Suprapubic skin (tissue), 4 donors: ENCODE measurements at regions not wholly inside any gene's neighbourhood (a gene's known extent, or its start where the extent isn't known, plus 50 kb on each side); places are given as distances from the start of the nearest gene placed in this dataset.

Experiments used
- CTCF ChIP-seq, 2 donors: fragments of 200-600 bp in 1 of 2; fragments of 450-650 bp in 1 of 2; sonication (generic) in 1 of 2; IDR thresholded peaks; one replicate each; pipeline ENCODE4 v1.5.1; 2016 to 2019; ENCODE audit warnings: antibody characterized with exemption in 2 of 2, mild to moderate bottlenecking in 1 of 2, moderate library complexity in 1 of 2
- EP300 ChIP-seq: sonication (generic); formaldehyde crosslinking; IDR thresholded peaks from one replicate; pipeline ENCODE4 v1.6.1; 2017; ENCODE audit warnings: antibody characterized with exemption
- POLR2A ChIP-seq, 2 donors: fragments of 450-650 bp; IDR thresholded peaks; one replicate each; pipeline ENCODE4 v1.6.1; 2017; ENCODE audit warnings: antibody characterized with exemption in 2 of 2, mild to moderate bottlenecking in 2 of 2, moderate library complexity in 2 of 2
- POLR2AphosphoS5 ChIP-seq, 3 donors: sonication (generic); formaldehyde crosslinking; IDR thresholded peaks; one replicate each; pipeline ENCODE4 v1.6.1; 2017; ENCODE audit warnings: antibody characterized with exemption in 3 of 3

DNA sequence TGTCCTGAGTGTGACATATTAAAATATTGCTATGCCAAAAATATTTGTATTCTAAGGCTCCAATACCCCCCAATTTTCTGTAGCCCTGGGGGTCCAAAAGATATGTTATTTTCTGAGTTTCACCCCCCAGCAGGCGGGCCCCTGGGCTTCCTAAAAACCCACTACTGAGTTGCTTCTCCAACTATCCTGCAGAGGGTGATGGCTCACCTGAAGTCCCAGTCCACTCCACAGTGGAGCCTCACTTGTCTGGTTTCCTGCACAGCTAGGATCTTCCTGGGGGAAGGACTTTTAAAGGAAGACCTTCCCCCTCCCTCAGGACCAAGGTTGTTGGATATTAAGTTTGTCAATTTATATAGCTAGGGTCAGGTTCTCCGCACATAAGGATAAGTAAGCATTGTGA lies 1181.4 kb downstream of the ROBO2 start:
- TF ChIP-seq CTCF (IDR thresholded peaks at IDR 0.05): no peak
- TF ChIP-seq POLR2A (IDR thresholded peaks at IDR 0.05): no peak
- no peak for TF ChIP-seq POLR2AphosphoS5 (IDR thresholded peaks at IDR 0.05)
- no peak for TF ChIP-seq EP300
